IMR-90 (cell line): ENCODE measurements at regions not wholly inside any gene's neighbourhood (a gene's known extent, or its start where the extent isn't known, plus 50 kb on each side); places are given as distances from the start of the nearest gene placed in this dataset.

ENCODE experiments used
- ATAC-seq: fragments of 200-7000 bp; cut with Tn5 transposase; 2 replicates; pipeline ENCODE4 v1.9.1; 2020; ENCODE audit warnings: low read depth, mild to moderate bottlenecking, moderate library complexity
- BruUV-seq: library from RNA; stranded (reverse); fragments of 400-500 nt; replicated peaks from 2 replicates; lab custom pipeline; 2021; lab: Mats Ljungman, UMichigan
- CTCF ChIA-PET: fragments of 300-600 bp; formaldehyde crosslinking; extraction: SDS; loops from one replicate; lab custom pipeline; 2021; ENCODE audit warnings: antibody characterized with exemption; lab: Yijun Ruan, JAX
- POLR2A ChIA-PET: fragments of 300-600 bp; sonication (Branson Sonifier 250); formaldehyde crosslinking; loops from one replicate; lab custom pipeline; 2022; ENCODE audit warnings: antibody characterized with exemption; ENCODE audit not compliant: unreplicated experiment; lab: Charles Lee
- DNase-seq: peaks from one replicate; pipeline ENCODE4 v3.0.0; 2013
- H2AFZ ChIP-seq: replicated peaks from 2 replicates; pipeline ENCODE3; 2013; ENCODE audit warnings: low read length, mild to moderate bottlenecking; ENCODE audit not compliant: poor library complexity
- H2AK5ac ChIP-seq: 2 replicates; pipeline ENCODE4 v1.6.1; 2013; ENCODE audit warnings: low read depth, low read length, inconsistent platforms
- H2AK9ac ChIP-seq: replicated peaks from 2 replicates; pipeline ENCODE3; 2013; ENCODE audit warnings: mild to moderate bottlenecking, low read depth, low read length, moderate library complexity; ENCODE audit not compliant: poor library complexity
- H2BK120ac ChIP-seq: 2 replicates; pipeline ENCODE4 v1.6.1; 2013; ENCODE audit warnings: low read depth, low read length, inconsistent platforms
- H2BK15ac ChIP-seq: 3 replicates; pipeline ENCODE4 v1.6.1; 2013; ENCODE audit warnings: low read depth, low read length, inconsistent platforms
- H2BK20ac ChIP-seq: 2 replicates; pipeline ENCODE4 v1.6.1; 2013; ENCODE audit warnings: low read depth, mild to moderate bottlenecking, inconsistent platforms, low read length, moderate library complexity
- H2BK5ac ChIP-seq: 2 replicates; pipeline ENCODE4 v1.6.1; 2013; ENCODE audit warnings: mild to moderate bottlenecking, low read depth, low read length, inconsistent platforms; ENCODE audit not compliant: poor library complexity, severe bottlenecking
- H3K14ac ChIP-seq: replicated peaks from 2 replicates; pipeline ENCODE4 v1.6.1; 2013; ENCODE audit warnings: low read depth, low read length, inconsistent platforms
- H3K18ac ChIP-seq: 2 replicates; pipeline ENCODE4 v1.6.1; 2013; ENCODE audit warnings: low read depth, low read length, control low read depth
- H3K23ac ChIP-seq: 2 replicates; pipeline ENCODE4 v1.6.1; 2013; ENCODE audit warnings: low read depth, low read length, inconsistent platforms
- H3K27ac ChIP-seq: 2 replicates; pipeline ENCODE4 v1.5.1; 2013; ENCODE audit warnings: mild to moderate bottlenecking, control low read depth, low read length; ENCODE audit not compliant: insufficient read depth
- H3K27me3 ChIP-seq: 2 replicates; pipeline ENCODE4 v1.6.1; 2013; ENCODE audit warnings: low read length; ENCODE audit not compliant: control insufficient read depth, insufficient read depth
- H3K36me3 ChIP-seq: 2 replicates; pipeline ENCODE4 v1.6.1; 2013; ENCODE audit warnings: low read length, mixed read lengths; ENCODE audit not compliant: control insufficient read depth, insufficient read depth
- H3K4ac ChIP-seq: 2 replicates; pipeline ENCODE4 v1.6.1; 2013; ENCODE audit warnings: low read depth, low read length, inconsistent platforms
- H3K4me1 ChIP-seq: 2 replicates; pipeline ENCODE4 v1.6.1; 2013; ENCODE audit warnings: low read length, mixed read lengths; ENCODE audit not compliant: control insufficient read depth, insufficient read depth
- H3K4me2 ChIP-seq: 2 replicates; pipeline ENCODE4 v1.6.1; 2013; ENCODE audit warnings: low read depth, mild to moderate bottlenecking, control low read depth, low read length, moderate library complexity
- H3K4me3 ChIP-seq: 2 replicates; pipeline ENCODE4 v1.5.1; 2013; ENCODE audit warnings: low read depth, mild to moderate bottlenecking, control low read depth, low read length, moderate library complexity; ENCODE audit not compliant: insufficient read depth
- H3K56ac ChIP-seq: 2 replicates; pipeline ENCODE4 v1.6.1; 2013; ENCODE audit warnings: low read length, inconsistent platforms; ENCODE audit not compliant: insufficient read depth; ENCODE audit errors: extremely low read depth
- H3K79me1 ChIP-seq, 2 experiments: 2 replicates each; pipeline ENCODE4 v1.6.1; 2013; ENCODE audit warnings: low read length in 2 of 2, inconsistent platforms in 1 of 2, low read depth in 1 of 2
- H3K9ac ChIP-seq: 2 replicates; pipeline ENCODE4 v1.6.1; 2013; ENCODE audit warnings: low read depth, low read length, control low read depth
- H3K9me1 ChIP-seq: 2 replicates; pipeline ENCODE4 v1.6.1; 2013; ENCODE audit warnings: low read length, inconsistent platforms; ENCODE audit not compliant: insufficient read depth
- H3K9me3 ChIP-seq: 2 replicates; pipeline ENCODE4 v1.6.1; 2013; ENCODE audit warnings: low read length; ENCODE audit not compliant: control insufficient read depth, insufficient read depth
- H4K20me1 ChIP-seq: 2 replicates; pipeline ENCODE4 v1.6.1; 2013; ENCODE audit warnings: low read length, inconsistent platforms; ENCODE audit not compliant: insufficient read depth
- H4K5ac ChIP-seq: 2 replicates; pipeline ENCODE4 v1.6.1; 2013; ENCODE audit warnings: mild to moderate bottlenecking, low read depth, low read length, control low read depth
- H4K8ac ChIP-seq, 2 experiments: 2 replicates each; pipeline ENCODE4 v1.6.1; 2013; ENCODE audit warnings: low read depth in 2 of 2, low read length in 2 of 2, control low read depth in 1 of 2, inconsistent platforms in 1 of 2
- H4K91ac ChIP-seq: 2 replicates; pipeline ENCODE4 v1.6.1; 2013; ENCODE audit warnings: low read depth, low read length, inconsistent platforms; ENCODE audit not compliant: insufficient read depth
- BHLHE40 ChIP-seq: fragments of 150-350 bp; IDR thresholded peaks from 2 replicates; pipeline ENCODE4 v1.6.1; 2016; ENCODE audit warnings: mild to moderate bottlenecking, low read depth, low read length
- CEBPB ChIP-seq: IDR thresholded peaks from 2 replicates; pipeline ENCODE4 v1.6.1; 2012; ENCODE audit warnings: low read depth, low read length, improper control_type of control experiment
- CHD1 ChIP-seq: IDR thresholded peaks from 2 replicates; pipeline ENCODE4 v1.6.1; 2012; ENCODE audit warnings: low read depth, low read length, improper control_type of control experiment
- CTCF ChIP-seq: conservative IDR thresholded peaks from 2 replicates; pipeline ENCODE4 v1.5.1; 2012; ENCODE audit warnings: mild to moderate bottlenecking, low read depth, low read length, improper control_type of control experiment
- ELK1 ChIP-seq: fragments of 150-350 bp; IDR thresholded peaks from 2 replicates; pipeline ENCODE4 v1.6.1; 2016; ENCODE audit warnings: low read depth, mild to moderate bottlenecking, low read length, moderate library complexity, borderline replicate concordance
- FOS ChIP-seq: fragments of 150-350 bp; IDR thresholded peaks from 2 replicates; pipeline ENCODE4 v1.6.1; 2016; ENCODE audit warnings: low read depth, low read length
- MAFK ChIP-seq: IDR thresholded peaks from 2 replicates; pipeline ENCODE4 v1.6.1; 2012; ENCODE audit warnings: low read depth, low read length, improper control_type of control experiment
- MAZ ChIP-seq: IDR thresholded peaks from 2 replicates; pipeline ENCODE4 v1.6.1; 2012; ENCODE audit warnings: low read depth, mild to moderate bottlenecking, low read length, improper control_type of control experiment, moderate library complexity, borderline replicate concordance
- MXI1 ChIP-seq: IDR thresholded peaks from 2 replicates; pipeline ENCODE4 v1.6.1; 2012; ENCODE audit warnings: low read depth, mild to moderate bottlenecking, low read length, moderate library complexity, borderline replicate concordance
- NFE2L2 ChIP-seq: fragments of 150-350 bp; IDR thresholded peaks from 2 replicates; pipeline ENCODE4 v1.6.1; 2016; ENCODE audit warnings: low read depth, mild to moderate bottlenecking, low read length
- POLR2A ChIP-seq: IDR thresholded peaks from 2 replicates; pipeline ENCODE4 v1.6.1; 2012; ENCODE audit warnings: mild to moderate bottlenecking, low read depth, low read length
- RAD21 ChIP-seq: IDR thresholded peaks from 2 replicates; pipeline ENCODE4 v1.6.1; 2012; ENCODE audit warnings: low read length, improper control_type of control experiment
- RCOR1 ChIP-seq: IDR thresholded peaks from 2 replicates; pipeline ENCODE4 v1.6.1; 2012; ENCODE audit warnings: mild to moderate bottlenecking, low read length, improper control_type of control experiment; ENCODE audit not compliant: insufficient replicate concordance
- RFX5 ChIP-seq: IDR thresholded peaks from 2 replicates; pipeline ENCODE4 v1.8.0; 2012; ENCODE audit warnings: low read depth, mild to moderate bottlenecking, low read length, moderate library complexity
- SMC3 ChIP-seq: fragments of 150-350 bp; IDR thresholded peaks from 2 replicates; pipeline ENCODE4 v1.6.1; 2016; ENCODE audit warnings: low read depth, mild to moderate bottlenecking, antibody characterized with exemption, low read length, moderate library complexity
- USF2 ChIP-seq: fragments of 150-350 bp; IDR thresholded peaks from 2 replicates; pipeline ENCODE4 v1.6.1; 2017; ENCODE audit warnings: mild to moderate bottlenecking, antibody characterized with exemption, low read length, low read depth
- WGBS, 2 experiments: methylation state at CpG; one replicate each; pipeline versions ENCODE4 v1.1.5 to v1.1.7; 2013; ENCODE audit warnings: missing lambda C conversion rate in 2 of 2; ENCODE audit not compliant: insufficient read length in 1 of 2; ENCODE audit errors: extremely low coverage in 2 of 2; 5-methylcytosine and 5-hydroxymethylcytosine counted together
- dilution Hi-C: fragments of 300-500 bp; cut with HindIII; formaldehyde crosslinking; loops from one replicate; pipeline ENCODE4 v1.14.3; 2018; ENCODE audit warnings: low sequenced_read_pairs; ENCODE audit not compliant: unreplicated experiment
- in situ Hi-C: fragments of 300-500 bp; cut with MboI; formaldehyde crosslinking; loops from 3 replicates; pipeline ENCODE4 v1.14.3; 2019; ENCODE audit warnings: low sequenced_read_pairs, inconsistent platforms, mixed read lengths
- intact Hi-C: fragments of 100-400 bp; cut with micrococcal nuclease; formaldehyde crosslinking; loops from 2 replicates; pipeline ENCODE4 v1.10.0; 2022

- Histone ChIP-seq H3K27ac (no peak overlapping the region), H3K4me1 (no peaks in the 10 kb centered on the region), H3K18ac (no peak overlapping the region), H3K14ac (no peak overlapping the region), H4K20me1 (no peaks in the 10 kb centered on the region), H3K4me2 (no peak overlapping the region), H2BK120ac (no peak overlapping the region), H2AK9ac (no peak overlapping the region), H2AFZ (no peak overlapping the region), H3K36me3 (no peaks in the 10 kb centered on the region), H4K8ac (no peak overlapping the region), H2BK5ac (no peak overlapping the region), H3K23ac (no peak overlapping the region), H3K9me3 (peaks cover 5% of the 10 kb centered on the region), H4K91ac (no peak overlapping the region), H2BK20ac (no peak overlapping the region), H3K9ac (no peak overlapping the region), H2AK5ac (no peak overlapping the region), H3K9me1 (no peaks in the 10 kb centered on the region), H3K56ac (no peak overlapping the region), H3K4me3 (no peak overlapping the region), H3K4ac (no peak overlapping the region), H2BK15ac (no peak overlapping the region), H3K79me1 (no peaks in the 10 kb centered on the region), H4K5ac (no peak overlapping the region), H3K27me3 (no peaks in the 10 kb centered on the region)
- no peak for TF ChIP-seq RFX5
- no peak for TF ChIP-seq MXI1
- TF ChIP-seq MAZ = no peak
- no peak for TF ChIP-seq CHD1
- TF ChIP-seq MAFK = no peak
- TF ChIP-seq FOS = no peak
- no peak for TF ChIP-seq RAD21
- no peak for TF ChIP-seq USF2
- TF ChIP-seq NFE2L2 = no peak
- no peak for TF ChIP-seq RCOR1
- TF ChIP-seq CTCF = no peak
- TF ChIP-seq BHLHE40 = no peak
- no peak for TF ChIP-seq ELK1
- TF ChIP-seq SMC3 = no peak
- TF ChIP-seq POLR2A = no peak
- no peak for TF ChIP-seq CEBPB
- in situ Hi-C loops (no loop called here), dilution Hi-C loops (no loop called here), intact Hi-C loops (no loop called here)
- no CpG with 5 or more reads among the region's 1 CpG for WGBS, 2 experiments
- no peak for ATAC-seq
- CTCF ChIA-PET = no interaction called here
- POLR2A ChIA-PET = no interaction called here
- no peak for DNase-seq
- BruUV-seq = no TSS peak
These were observed 184.4 kb downstream of the PTGER3 start for GRCh38 chr1:70863239-70863638.
